Osteoblast (primary cell): ENCODE measurements at regions not wholly inside any gene's neighbourhood (a gene's known extent, or its start where the extent isn't known, plus 50 kb on each side); places are given as distances from the start of the nearest gene placed in this dataset.

Source experiments
- DNase-seq: peaks from one replicate; pipeline ENCODE4 v3.0.0; 2011; ENCODE audit warnings: low spot score, mixed read lengths; ENCODE audit not compliant: insufficient read length; ENCODE audit errors: missing footprints
- H2AFZ ChIP-seq: 2 replicates; pipeline ENCODE4 v1.6.0; 2011; ENCODE audit warnings: mild to moderate bottlenecking, low read length
- H3K27ac ChIP-seq: 2 replicates; pipeline ENCODE4 v1.5.1; 2011; ENCODE audit warnings: mild to moderate bottlenecking, low read depth, low read length, moderate library complexity
- H3K27me3 ChIP-seq: 2 replicates; pipeline ENCODE4 v1.6.0; 2012; ENCODE audit warnings: mild to moderate bottlenecking, control low read depth, inconsistent platforms, low read length, moderate library complexity; ENCODE audit not compliant: insufficient read depth
- H3K36me3 ChIP-seq: 2 replicates; pipeline ENCODE4 v1.5.1; 2011; ENCODE audit warnings: mild to moderate bottlenecking, low read length, control low read depth, moderate library complexity; ENCODE audit not compliant: insufficient read depth
- H3K4me1 ChIP-seq: 2 replicates; pipeline ENCODE4 v1.5.1; 2011; ENCODE audit warnings: mild to moderate bottlenecking, low read length, control low read depth, moderate library complexity; ENCODE audit not compliant: insufficient read depth
- H3K4me2 ChIP-seq: 2 replicates; pipeline ENCODE4 v1.6.0; 2011; ENCODE audit warnings: mild to moderate bottlenecking, low read length; ENCODE audit not compliant: insufficient read depth
- H3K4me3 ChIP-seq: fragments of 200-600 bp; sonication (generic); 3 replicates; pipeline ENCODE4 v1.5.1; 2012; ENCODE audit warnings: mild to moderate bottlenecking, low read length, inconsistent platforms; ENCODE audit not compliant: insufficient read depth
- H3K79me2 ChIP-seq: 2 replicates; pipeline ENCODE4 v1.6.0; 2012; ENCODE audit warnings: mild to moderate bottlenecking, low read length, control low read depth, inconsistent platforms; ENCODE audit not compliant: insufficient read depth
- H3K9me3 ChIP-seq: 2 replicates; pipeline ENCODE4 v1.5.1; 2011; ENCODE audit warnings: low read depth, low read length, control low read depth
- H4K20me1 ChIP-seq: 2 replicates; pipeline ENCODE4 v1.6.0; 2012; ENCODE audit warnings: mild to moderate bottlenecking, low read length, control low read depth; ENCODE audit not compliant: insufficient read depth
- CTCF ChIP-seq: IDR thresholded peaks from 2 replicates; pipeline ENCODE4 v1.5.1; 2011; ENCODE audit warnings: mild to moderate bottlenecking, low read depth, low read length, moderate library complexity; ENCODE audit errors: extremely low read depth

GRCh38 chr3:194072097-194072428, 63.9 kb upstream of the HES1 start:
- no peaks in the 10 kb centered on the region for H3K27me3 ChIP-seq
- no peak overlapping the region for H2AFZ ChIP-seq
- H3K36me3 ChIP-seq = no peaks in the 10 kb centered on the region
- H4K20me1 ChIP-seq = no peaks in the 10 kb centered on the region
- no peaks in the 10 kb centered on the region for H3K79me2 ChIP-seq
- H3K4me2 ChIP-seq = no peak overlapping the region
- H3K27ac ChIP-seq = no peak overlapping the region
- peaks cover 3% of the 10 kb centered on the region for H3K9me3 ChIP-seq
- TF ChIP-seq CTCF = no peak
- H3K4me1 ChIP-seq = peaks cover 10% of the 10 kb centered on the region
- H3K4me3 ChIP-seq = no peak overlapping the region
- no peak for DNase-seq

- Histone ChIP-seq H3K4me3 (no peak overlapping the region), H3K27ac (no peak overlapping the region), H3K4me1 (peaks cover 10% of the 10 kb centered on the region), H3K79me2 (no peaks in the 10 kb centered on the region), H4K20me1 (no peaks in the 10 kb centered on the region), H3K9me3 (no peaks in the 10 kb centered on the region), H3K4me2 (no peak overlapping the region), H3K36me3 (no peaks in the 10 kb centered on the region), H3K27me3 (no peaks in the 10 kb centered on the region), H2AFZ (no peak overlapping the region)
- DNase-seq = no peak
- TF ChIP-seq CTCF = no peak
These were observed 63.2 kb upstream of the HES1 start for GRCh38 chr3:194072691-194073279.

- H3K27me3 ChIP-seq = peaks cover 5% of the 10 kb centered on the region
- no peaks in the 10 kb centered on the region for H3K79me2 ChIP-seq
- no peak overlapping the region for H3K4me2 ChIP-seq
- no peaks in the 10 kb centered on the region for H3K36me3 ChIP-seq
- no peak overlapping the region for H2AFZ ChIP-seq
- H3K27ac ChIP-seq = no peak overlapping the region
- DNase-seq = no peak
- H3K4me3 ChIP-seq = no peak overlapping the region
- peaks cover 10% of the 10 kb centered on the region for H3K4me1 ChIP-seq
- no peak for TF ChIP-seq CTCF
- no peaks in the 10 kb centered on the region for H4K20me1 ChIP-seq
- H3K9me3 ChIP-seq = no peaks in the 10 kb centered on the region
These were observed 62.0 kb upstream of the HES1 start for GRCh38 chr3:194073926-194074325.

- TF ChIP-seq CTCF = no peak
These were observed 60.8 kb upstream of the HES1 start for GRCh38 chr3:194075088-194075615.

More at GRCh38 chr3:194075088-194075615, 60.8 kb upstream of the HES1 start:
- DNase-seq = no peak
- Histone ChIP-seq H3K27me3 (peaks cover 5% of the 10 kb centered on the region), H3K79me2 (no peaks in the 10 kb centered on the region), H3K27ac (no peak overlapping the region), H3K4me1 (peaks cover 10% of the 10 kb centered on the region), H4K20me1 (no peaks in the 10 kb centered on the region), H2AFZ (no peak overlapping the region), H3K9me3 (no peaks in the 10 kb centered on the region), H3K4me2 (no peak overlapping the region), H3K4me3 (no peak overlapping the region), H3K36me3 (no peaks in the 10 kb centered on the region)
